ENCODE measurements at regions not wholly inside any gene's neighbourhood (a gene's known extent, or its start where the extent isn't known, plus 50 kb on each side); places are given as distances from the start of the nearest gene placed in this dataset.

DNA sequence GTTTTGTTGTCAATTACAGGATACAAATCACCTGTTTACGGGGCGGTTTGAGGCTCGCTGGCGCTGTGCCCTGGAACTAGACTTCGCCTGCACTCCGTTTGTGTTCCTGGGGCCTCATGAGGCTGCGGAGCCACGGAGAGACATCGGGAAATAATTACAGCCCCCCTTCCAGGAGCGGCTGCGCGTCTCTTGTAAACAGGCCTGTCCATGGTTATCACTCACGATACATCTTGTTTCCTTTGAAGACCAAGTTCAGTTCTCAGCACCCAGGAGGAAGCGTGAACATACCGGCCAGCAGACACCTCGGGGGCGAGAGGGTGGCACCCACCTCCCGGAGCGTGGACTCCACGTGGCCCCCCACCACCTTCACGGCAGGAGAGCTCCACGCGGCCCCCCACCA is 297.1 kb upstream of the IRX4 start:
- dilution Hi-C loops (cut with MboI; ENCODE audit: extremely low pct_ligation_motif_present, low sequenced_read_pairs), result no loop called here
- no peak overlapping the region for H2AFZ ChIP-seq (ENCODE audit: low read depth, low read length)
- intact Hi-C loops (cut with micrococcal nuclease), result no loop called here
- no peak for TF ChIP-seq JUN (IDR thresholded peaks at IDR 0.05; ENCODE audit: borderline replicate concordance, insufficient read depth, insufficient read length, low read depth)
- TF ChIP-seq, protein P1, sequence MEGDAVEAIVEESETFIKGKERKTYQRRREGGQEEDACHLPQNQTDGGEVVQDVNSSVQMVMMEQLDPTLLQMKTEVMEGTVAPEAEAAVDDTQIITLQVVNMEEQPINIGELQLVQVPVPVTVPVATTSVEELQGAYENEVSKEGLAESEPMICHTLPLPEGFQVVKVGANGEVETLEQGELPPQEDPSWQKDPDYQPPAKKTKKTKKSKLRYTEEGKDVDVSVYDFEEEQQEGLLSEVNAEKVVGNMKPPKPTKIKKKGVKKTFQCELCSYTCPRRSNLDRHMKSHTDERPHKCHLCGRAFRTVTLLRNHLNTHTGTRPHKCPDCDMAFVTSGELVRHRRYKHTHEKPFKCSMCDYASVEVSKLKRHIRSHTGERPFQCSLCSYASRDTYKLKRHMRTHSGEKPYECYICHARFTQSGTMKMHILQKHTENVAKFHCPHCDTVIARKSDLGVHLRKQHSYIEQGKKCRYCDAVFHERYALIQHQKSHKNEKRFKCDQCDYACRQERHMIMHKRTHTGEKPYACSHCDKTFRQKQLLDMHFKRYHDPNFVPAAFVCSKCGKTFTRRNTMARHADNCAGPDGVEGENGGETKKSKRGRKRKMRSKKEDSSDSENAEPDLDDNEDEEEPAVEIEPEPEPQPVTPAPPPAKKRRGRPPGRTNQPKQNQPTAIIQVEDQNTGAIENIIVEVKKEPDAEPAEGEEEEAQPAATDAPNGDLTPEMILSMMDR (IDR thresholded peaks at IDR 0.05; ENCODE audit: extremely low read depth in 1 of 2, insufficient read depth in 1 of 2, low read depth in 1 of 2, low read length in 2 of 2), result no peak
- H3K9me3 ChIP-seq (replicated peaks; ENCODE audit: control insufficient read depth, insufficient read depth, low read length), result peaks cover 6% of the 10 kb centered on the region
- H3K4me2 ChIP-seq (ENCODE audit: insufficient read depth, low read length), result no peak overlapping the region
- no peaks in the 10 kb centered on the region for H3K79me2 ChIP-seq (ENCODE audit: control insufficient read depth, insufficient read depth, low read length)
- no peak for FAIRE-seq
- no peaks in the 10 kb centered on the region for H3K36me3 ChIP-seq (ENCODE audit: control insufficient read depth in 2 of 2, extremely low read depth in 1 of 2, insufficient read depth in 2 of 2, low read length in 2 of 2)
- no peak for DNase-seq (ENCODE audit: low read depth, low spot score)
- BruUV-seq (replicated peaks), result no TSS peak
- H3K4me3 ChIP-seq (replicated peaks in 1 of 3; ENCODE audit: insufficient read depth in 1 of 3, low read depth in 1 of 3, low read length in 3 of 3), result no peak overlapping the region
- H3K27me3 ChIP-seq (ENCODE audit: control insufficient read depth in 2 of 2, insufficient read depth in 2 of 2, low read length in 2 of 2), result no peaks in the 10 kb centered on the region
- CTCF ChIA-PET, result no interaction called here
- H4K20me1 ChIP-seq (replicated peaks; ENCODE audit: control insufficient read depth, extremely low read depth, insufficient read depth, low read length), result no peaks in the 10 kb centered on the region
- H3K4me1 ChIP-seq (ENCODE audit: control insufficient read depth, extremely low read depth, insufficient read depth, low read length), result no peaks in the 10 kb centered on the region
- H3K9ac ChIP-seq (replicated peaks; ENCODE audit: extremely low read depth, insufficient read depth, low read length), result no peak overlapping the region
- no peak overlapping the region for H3K27ac ChIP-seq (ENCODE audit: insufficient read depth, low read depth, low read length)
- H3K9me1 ChIP-seq (replicated peaks; ENCODE audit: control insufficient read depth, extremely low read depth, insufficient read depth, low read length), result no peaks in the 10 kb centered on the region
- POLR2A ChIA-PET, result no interaction called here

DNA sequence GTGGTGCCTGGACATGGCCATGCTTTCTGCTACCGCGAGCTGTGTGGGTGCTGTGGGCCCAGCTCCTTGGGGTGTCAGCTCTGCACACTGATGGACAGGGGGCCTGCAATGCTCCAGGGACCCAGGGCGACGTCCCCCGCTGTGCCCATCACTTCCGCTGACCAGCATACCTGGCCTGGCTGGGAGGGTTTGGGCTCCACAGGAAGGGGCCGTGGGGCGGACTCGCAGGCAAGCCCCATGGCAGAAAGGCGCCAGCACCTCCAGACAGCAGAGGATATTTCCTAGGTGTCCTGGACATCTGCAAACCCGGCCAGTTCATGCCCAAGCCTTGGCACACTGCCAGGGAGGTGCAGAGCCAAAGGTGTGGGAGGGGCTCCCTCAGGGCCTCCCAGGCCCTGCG is 295.8 kb upstream of the IRX4 start:
- Histone ChIP-seq H3K4me1 (ENCODE audit: control insufficient read depth, extremely low read depth, insufficient read depth, low read length) (no peaks in the 10 kb centered on the region), H3K4me3 (replicated peaks in 1 of 3; ENCODE audit: insufficient read depth in 1 of 3, low read depth in 1 of 3, low read length in 3 of 3) (no peak overlapping the region), H3K4me2 (ENCODE audit: insufficient read depth, low read length) (no peak overlapping the region), H3K9me3 (replicated peaks; ENCODE audit: control insufficient read depth, insufficient read depth, low read length) (peaks cover 6% of the 10 kb centered on the region), H3K27ac (ENCODE audit: insufficient read depth, low read depth, low read length) (no peak overlapping the region), H3K36me3 (ENCODE audit: control insufficient read depth in 2 of 2, extremely low read depth in 1 of 2, insufficient read depth in 2 of 2, low read length in 2 of 2) (no peaks in the 10 kb centered on the region), H3K9me1 (replicated peaks; ENCODE audit: control insufficient read depth, extremely low read depth, insufficient read depth, low read length) (no peaks in the 10 kb centered on the region), H2AFZ (ENCODE audit: low read depth, low read length) (no peak overlapping the region), H3K79me2 (ENCODE audit: control insufficient read depth, insufficient read depth, low read length) (no peaks in the 10 kb centered on the region), H3K27me3 (ENCODE audit: control insufficient read depth in 2 of 2, insufficient read depth in 2 of 2, low read length in 2 of 2) (no peaks in the 10 kb centered on the region), H3K9ac (replicated peaks; ENCODE audit: extremely low read depth, insufficient read depth, low read length) (no peak overlapping the region), H4K20me1 (replicated peaks; ENCODE audit: control insufficient read depth, extremely low read depth, insufficient read depth, low read length) (no peaks in the 10 kb centered on the region)
- CTCF ChIA-PET, result no interaction called here
- POLR2A ChIA-PET, result no interaction called here
- DNase-seq (ENCODE audit: low read depth, low spot score), result no peak
- dilution Hi-C loops (cut with MboI; ENCODE audit: extremely low pct_ligation_motif_present, low sequenced_read_pairs) (no loop called here), intact Hi-C loops (cut with micrococcal nuclease) (no loop called here)
- no TSS peak for BruUV-seq (replicated peaks)
- TF ChIP-seq, protein P1 (IDR thresholded peaks at IDR 0.05; ENCODE audit: extremely low read depth in 1 of 2, insufficient read depth in 1 of 2, low read depth in 1 of 2, low read length in 2 of 2), result no peak
- TF ChIP-seq FOS (IDR thresholded peaks at IDR 0.05; ENCODE audit: borderline replicate concordance, insufficient read depth, low read length), result no peak
- no peak for TF ChIP-seq GATA2 (IDR thresholded peaks at IDR 0.05; ENCODE audit: insufficient read depth, insufficient read length, low read depth, low read length)
- TF ChIP-seq POLR2A (IDR thresholded peaks at IDR 0.05; ENCODE audit: low read depth, low read length), result no peak
- no peak for TF ChIP-seq POLR2AphosphoS5 (IDR thresholded peaks at IDR 0.05; ENCODE audit: insufficient read depth, low read depth, low read length)
- TF ChIP-seq MYC (IDR thresholded peaks at IDR 0.05; ENCODE audit: low read depth, low read length), result no peak
- TF ChIP-seq EZH2 (IDR thresholded peaks at IDR 0.05; ENCODE audit: borderline replicate concordance, low read depth, low read length, severe bottlenecking), result no peak
- TF ChIP-seq JUN (IDR thresholded peaks at IDR 0.05; ENCODE audit: borderline replicate concordance, insufficient read depth, insufficient read length, low read depth), result no peak
- TF ChIP-seq, protein P2, sequence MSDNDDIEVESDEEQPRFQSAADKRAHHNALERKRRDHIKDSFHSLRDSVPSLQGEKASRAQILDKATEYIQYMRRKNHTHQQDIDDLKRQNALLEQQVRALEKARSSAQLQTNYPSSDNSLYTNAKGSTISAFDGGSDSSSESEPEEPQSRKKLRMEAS (IDR thresholded peaks at IDR 0.05; ENCODE audit: insufficient read depth, insufficient read length), result no peak
- FAIRE-seq, result no peak

Data from endothelial cell of umbilical vein (primary cell).